ENCODE measurements at regions not wholly inside any gene's neighbourhood (a gene's known extent, or its start where the extent isn't known, plus 50 kb on each side); places are given as distances from the start of the nearest gene placed in this dataset.

DNA sequence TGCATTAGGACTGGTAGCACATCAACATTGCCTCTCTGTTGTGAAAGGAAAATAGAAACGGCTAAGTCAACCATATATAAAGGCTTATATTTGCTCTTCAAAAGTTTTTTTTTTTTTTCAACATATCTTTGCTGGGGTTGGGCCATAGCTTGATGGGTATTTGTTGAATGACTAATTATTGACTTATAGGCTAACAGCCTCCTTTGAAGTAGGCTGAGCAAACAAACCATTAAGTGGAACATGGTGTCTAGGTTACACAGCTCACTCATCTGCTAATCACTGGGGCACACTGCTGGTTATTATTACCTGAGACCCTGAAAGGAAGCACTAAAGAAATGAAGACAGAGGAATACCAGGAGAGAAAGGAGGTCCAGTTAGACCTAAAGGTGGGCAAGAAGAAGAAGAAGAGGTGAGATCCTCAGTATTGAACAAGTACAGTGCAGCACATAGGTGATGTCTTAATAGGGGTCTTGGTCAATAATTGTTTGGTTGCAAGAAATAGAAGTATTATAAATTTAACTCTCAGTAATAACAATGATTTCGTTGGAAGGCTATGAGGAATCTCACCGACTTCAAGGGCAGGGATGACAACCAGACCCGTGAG, 139.4 kb downstream of the RPLP1 start:
- no peak overlapping the region for H3K4me3 ChIP-seq (ENCODE audit: low read depth, low read length)
- no peak for DNase-seq (ENCODE audit: low read depth)
- TF ChIP-seq, protein P1, sequence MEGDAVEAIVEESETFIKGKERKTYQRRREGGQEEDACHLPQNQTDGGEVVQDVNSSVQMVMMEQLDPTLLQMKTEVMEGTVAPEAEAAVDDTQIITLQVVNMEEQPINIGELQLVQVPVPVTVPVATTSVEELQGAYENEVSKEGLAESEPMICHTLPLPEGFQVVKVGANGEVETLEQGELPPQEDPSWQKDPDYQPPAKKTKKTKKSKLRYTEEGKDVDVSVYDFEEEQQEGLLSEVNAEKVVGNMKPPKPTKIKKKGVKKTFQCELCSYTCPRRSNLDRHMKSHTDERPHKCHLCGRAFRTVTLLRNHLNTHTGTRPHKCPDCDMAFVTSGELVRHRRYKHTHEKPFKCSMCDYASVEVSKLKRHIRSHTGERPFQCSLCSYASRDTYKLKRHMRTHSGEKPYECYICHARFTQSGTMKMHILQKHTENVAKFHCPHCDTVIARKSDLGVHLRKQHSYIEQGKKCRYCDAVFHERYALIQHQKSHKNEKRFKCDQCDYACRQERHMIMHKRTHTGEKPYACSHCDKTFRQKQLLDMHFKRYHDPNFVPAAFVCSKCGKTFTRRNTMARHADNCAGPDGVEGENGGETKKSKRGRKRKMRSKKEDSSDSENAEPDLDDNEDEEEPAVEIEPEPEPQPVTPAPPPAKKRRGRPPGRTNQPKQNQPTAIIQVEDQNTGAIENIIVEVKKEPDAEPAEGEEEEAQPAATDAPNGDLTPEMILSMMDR (conservative IDR thresholded peaks at IDR 0.05; ENCODE audit: low read depth, low read length) = no peak

DNA sequence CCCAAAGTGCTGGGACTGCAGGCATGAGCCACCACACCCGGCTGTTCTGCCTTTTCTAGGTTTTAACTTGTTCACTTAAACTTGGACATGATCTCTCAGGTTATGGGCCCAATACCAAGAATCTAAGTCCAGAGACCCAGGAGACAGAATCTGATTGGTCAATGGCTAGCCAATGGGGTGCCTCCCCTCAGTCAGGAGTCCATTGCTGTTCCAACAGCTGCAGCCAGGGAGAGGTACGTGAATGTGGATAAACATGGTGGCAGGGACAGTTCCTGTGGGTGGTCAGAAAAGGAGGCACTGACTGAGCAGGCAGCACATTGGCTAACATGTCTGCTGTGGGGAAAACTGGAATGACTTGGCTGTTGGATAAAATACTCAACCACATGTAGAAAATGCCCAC, 140.3 kb downstream of the RPLP1 start:
- no peak overlapping the region for H3K4me3 ChIP-seq (ENCODE audit: low read depth, low read length)
- TF ChIP-seq, protein P1 (conservative IDR thresholded peaks at IDR 0.05; ENCODE audit: low read depth, low read length) = no peak
- no peak for DNase-seq (ENCODE audit: low read depth)

DNA sequence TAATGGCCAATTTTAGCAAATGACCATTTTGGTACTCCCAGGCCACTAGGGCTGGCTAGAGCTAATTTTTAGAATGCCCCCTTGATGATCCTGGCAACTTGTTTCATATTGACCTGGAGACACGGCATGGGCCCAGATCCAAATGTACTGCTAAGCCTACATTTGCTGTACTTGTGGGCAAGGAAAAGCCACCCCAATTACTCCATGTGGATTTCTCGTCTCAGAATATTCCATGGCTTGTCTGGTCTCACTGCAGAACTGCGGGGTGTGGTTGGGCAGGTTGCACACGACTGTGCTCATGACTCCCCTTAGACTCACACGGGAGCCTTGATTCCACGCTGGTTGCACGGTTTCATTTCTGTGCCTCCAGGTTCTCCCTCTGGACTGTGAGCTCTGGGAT, 140.9 kb downstream of the RPLP1 start:
- TF ChIP-seq, protein P1 (conservative IDR thresholded peaks at IDR 0.05; ENCODE audit: low read depth, low read length) = no peak
- no peak overlapping the region for H3K4me3 ChIP-seq (ENCODE audit: low read depth, low read length)
- DNase-seq (ENCODE audit: low read depth) = no peak

DNA sequence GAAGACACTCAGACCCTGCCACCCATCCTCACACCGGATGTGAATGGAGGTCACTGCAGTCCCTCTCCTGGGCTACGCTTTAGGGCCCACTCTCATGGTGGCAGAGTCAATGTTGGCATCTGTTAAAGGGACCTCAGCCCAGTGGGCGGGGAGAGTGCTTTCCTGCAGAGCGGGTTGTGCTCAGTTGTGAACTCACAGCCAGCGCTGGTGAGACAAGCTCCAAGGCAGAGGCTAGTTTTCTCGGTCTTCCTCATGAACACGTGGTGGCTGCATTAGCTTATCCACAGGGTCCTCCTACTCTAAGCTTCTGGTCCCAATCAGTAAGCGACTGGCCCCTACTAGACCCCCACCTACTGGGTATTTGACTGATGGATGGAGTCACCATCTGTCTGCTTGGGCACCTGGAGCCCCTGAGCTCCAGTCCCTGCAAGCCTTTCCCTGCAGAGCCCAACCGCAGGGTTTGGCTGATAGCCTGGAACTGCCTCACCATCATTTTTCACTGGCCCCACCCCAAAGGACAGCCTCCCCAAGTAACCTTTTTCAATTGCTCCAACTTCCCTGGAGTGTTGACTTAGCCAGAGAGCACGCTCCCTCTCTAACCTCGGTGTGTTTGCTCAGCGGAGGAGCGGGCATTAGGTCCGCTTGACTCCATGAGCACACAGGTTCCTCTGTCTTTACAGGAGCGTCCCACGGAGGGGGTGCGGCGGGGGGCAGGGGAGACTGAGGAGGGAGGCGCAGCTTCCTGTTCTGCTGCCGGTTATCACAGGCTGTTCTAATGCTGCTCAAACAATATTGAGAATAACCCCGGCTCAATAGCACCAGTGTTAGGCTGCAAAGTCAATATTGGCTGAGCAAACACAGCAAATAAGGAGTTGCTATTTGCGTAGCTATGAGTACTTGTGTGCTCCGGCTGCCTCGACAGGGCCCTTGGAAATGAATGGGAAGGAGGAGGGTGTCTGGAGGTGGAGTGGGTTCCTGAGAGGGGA, 141.7 kb downstream of the RPLP1 start:
- no peak overlapping the region for H3K4me3 ChIP-seq (ENCODE audit: low read depth, low read length)
- TF ChIP-seq, protein P1 (conservative IDR thresholded peaks at IDR 0.05; ENCODE audit: low read depth, low read length) = no peak
- DNase-seq (ENCODE audit: low read depth) = no peak

DNA sequence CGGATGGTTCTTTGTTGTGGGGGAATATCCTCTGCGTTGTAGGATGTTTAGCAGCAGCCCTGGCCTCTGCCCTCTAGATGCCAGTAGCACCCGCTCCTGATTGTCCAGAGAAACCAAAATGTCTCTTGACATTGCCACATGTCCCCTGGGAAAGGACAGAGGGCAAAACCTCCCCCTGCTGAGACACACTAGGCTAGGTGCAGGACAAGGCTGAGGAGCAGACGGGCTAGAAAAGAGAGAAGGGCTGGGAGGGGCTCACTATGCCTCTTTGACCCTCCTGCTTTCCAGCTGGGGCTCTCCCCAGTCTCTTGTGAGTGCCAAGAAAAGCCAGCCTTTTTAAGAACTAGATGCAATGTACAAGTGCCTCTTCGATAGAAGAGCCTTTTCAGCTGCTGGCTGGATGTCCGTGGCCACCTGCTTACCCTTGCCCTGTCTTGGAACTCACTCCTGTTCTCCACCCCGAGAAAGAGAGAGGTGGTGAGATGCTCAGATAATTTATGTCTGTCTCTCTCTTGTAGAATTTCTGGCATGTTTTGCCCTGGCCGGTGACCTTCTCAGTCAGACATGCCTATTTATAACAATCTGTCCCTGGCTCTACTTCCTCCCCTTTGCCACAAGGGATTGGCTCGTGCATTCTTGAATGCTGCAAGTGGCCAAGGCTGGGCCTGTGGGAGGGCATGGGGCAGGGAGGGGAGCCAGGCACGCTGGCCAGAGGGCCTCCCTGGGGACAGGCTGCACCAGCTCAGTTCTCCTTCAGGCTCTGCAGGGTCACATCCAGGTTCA, 142.6 kb downstream of the RPLP1 start:
- no peak for DNase-seq (ENCODE audit: low read depth)
- TF ChIP-seq, protein P1 (conservative IDR thresholded peaks at IDR 0.05; ENCODE audit: low read depth, low read length) = no peak
- H3K4me3 ChIP-seq (ENCODE audit: low read depth, low read length) = no peak overlapping the region

DNA sequence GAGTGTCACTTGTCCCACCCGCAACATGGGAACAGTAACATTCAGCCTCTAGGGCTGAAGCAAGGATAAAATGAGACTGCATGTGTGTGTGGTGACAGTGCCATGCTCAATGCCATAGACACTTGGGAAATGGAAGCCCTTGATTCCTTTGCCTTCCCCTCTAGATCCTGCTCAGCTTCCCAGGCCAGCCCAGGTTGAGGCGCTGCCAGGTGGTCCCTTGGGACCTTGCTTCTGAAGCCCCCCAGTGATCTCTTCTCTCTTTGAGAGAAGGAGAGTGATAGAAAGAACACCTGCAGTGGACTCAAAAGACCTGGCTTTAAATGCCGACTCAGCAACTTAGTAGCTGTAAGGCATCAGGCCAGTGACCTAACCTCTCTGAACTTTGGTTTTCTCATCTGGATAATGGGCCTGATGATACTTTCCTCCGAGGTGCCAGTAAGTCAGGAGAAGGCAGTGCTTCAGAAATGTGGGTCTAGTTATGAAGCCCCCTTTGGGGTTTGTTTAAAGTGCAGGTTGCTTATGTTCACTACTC, 144.5 kb downstream of the RPLP1 start:
- no peak overlapping the region for H3K4me3 ChIP-seq (ENCODE audit: low read depth, low read length)
- TF ChIP-seq, protein P1 (conservative IDR thresholded peaks at IDR 0.05; ENCODE audit: low read depth, low read length) = no peak
- no peak for DNase-seq (ENCODE audit: low read depth)

Measured in epithelial cell of proximal tubule (primary cell).